GM10248 (cell line): ENCODE measurements at regions not wholly inside any gene's neighbourhood (a gene's known extent, or its start where the extent isn't known, plus 50 kb on each side); places are given as distances from the start of the nearest gene placed in this dataset.

Experiments used
- CTCF ChIA-PET: fragments of 300-600 bp; sonication (Branson Sonifier 250); formaldehyde crosslinking; extraction: SDS; loops from one replicate; lab custom pipeline; 2021; ENCODE audit warnings: antibody characterized with exemption; lab: Yijun Ruan, JAX
- POLR2A ChIA-PET: fragments of 350-650 bp; sonication (Branson Sonifier 250); formaldehyde crosslinking; extraction: SDS; loops from one replicate; lab custom pipeline; 2020; ENCODE audit warnings: antibody characterized with exemption; lab: Yijun Ruan, JAX
- DNase-seq: peaks from one replicate; pipeline ENCODE4 v3.0.0; 2012; ENCODE audit errors: extremely low spot score
- CTCF ChIP-seq: IDR thresholded peaks from 2 replicates; pipeline ENCODE4 v1.5.1; 2012; ENCODE audit warnings: mild to moderate bottlenecking, low read depth; ENCODE audit errors: extremely low read depth, missing control alignments, control extremely low read depth

- DNase-seq, result no peak
- no peak for TF ChIP-seq CTCF
- ChIA-PET POLR2A (no interaction called here), CTCF (no interaction called here)
Measured at GRCh38 chr5:51651889-51652288, 268.6 kb downstream of the ISL1 start.

- no peak for DNase-seq
- ChIA-PET CTCF (no interaction called here), POLR2A (no interaction called here)
- no peak for TF ChIP-seq CTCF
Measured at GRCh38 chr5:51652980-51653379, 269.7 kb downstream of the ISL1 start.

GRCh38 chr5:51657340-51658240, 274.3 kb downstream of the ISL1 start:
- ChIA-PET CTCF (no interaction called here), POLR2A (no interaction called here)
- no peak for DNase-seq
- TF ChIP-seq CTCF, result no peak

GRCh38 chr5:51661646-51662265, 278.5 kb downstream of the ISL1 start:
- DNase-seq, result no peak
- ChIA-PET CTCF (no interaction called here), POLR2A (no interaction called here)
- no peak for TF ChIP-seq CTCF

- CTCF ChIA-PET, result no interaction called here
- POLR2A ChIA-PET, result no interaction called here
- no peak for TF ChIP-seq CTCF
- no peak for DNase-seq
Measured at GRCh38 chr5:51664491-51665250, 281.4 kb downstream of the ISL1 start.

GRCh38 chr5:51665251-51665593, 282.0 kb downstream of the ISL1 start:
- CTCF ChIA-PET, result no interaction called here
- no peak for DNase-seq
- POLR2A ChIA-PET, result no interaction called here
- no peak for TF ChIP-seq CTCF
